GM19463 (cell line): ENCODE measurements at regions not wholly inside any gene's neighbourhood (a gene's known extent, or its start where the extent isn't known, plus 50 kb on each side); places are given as distances from the start of the nearest gene placed in this dataset.
A peak's percentile ranks its signal among the peaks of the same experiment; 100 is the strongest.
"Not testable (repeated sequence)": the region's sequence is repeated elsewhere in the genome, so short reads cannot be mapped to it uniquely, and the experiment has no call there.

ENCODE experiments used
- ATAC-seq: cut with Tn5 transposase; IDR thresholded peaks from one replicate; pipeline ENCODE4 v1.9.1; 2021; ENCODE audit warnings: mild to moderate bottlenecking, moderate library complexity; ENCODE audit not compliant: unreplicated experiment

DNA sequence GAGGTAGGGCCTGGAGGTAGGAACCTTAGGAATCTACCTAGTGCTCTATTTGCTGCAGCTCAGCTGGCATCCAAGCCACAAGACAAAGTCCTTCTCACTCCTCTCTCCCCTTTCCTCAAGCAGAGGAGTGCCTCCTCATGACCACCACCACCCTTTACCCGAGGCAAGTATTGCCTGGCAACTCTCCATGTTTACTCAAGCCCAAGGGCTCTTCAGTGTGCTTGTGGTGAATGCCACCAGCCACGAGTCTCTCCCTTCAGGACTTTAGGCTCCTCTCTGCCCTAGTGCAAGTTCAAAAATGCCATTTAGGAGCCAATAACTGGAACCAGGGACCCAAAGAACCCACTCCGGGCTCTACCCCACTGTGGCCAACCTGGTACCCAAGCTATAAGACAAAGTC is 514.5 kb upstream of the RGMB start:
- no peak for ATAC-seq

DNA sequence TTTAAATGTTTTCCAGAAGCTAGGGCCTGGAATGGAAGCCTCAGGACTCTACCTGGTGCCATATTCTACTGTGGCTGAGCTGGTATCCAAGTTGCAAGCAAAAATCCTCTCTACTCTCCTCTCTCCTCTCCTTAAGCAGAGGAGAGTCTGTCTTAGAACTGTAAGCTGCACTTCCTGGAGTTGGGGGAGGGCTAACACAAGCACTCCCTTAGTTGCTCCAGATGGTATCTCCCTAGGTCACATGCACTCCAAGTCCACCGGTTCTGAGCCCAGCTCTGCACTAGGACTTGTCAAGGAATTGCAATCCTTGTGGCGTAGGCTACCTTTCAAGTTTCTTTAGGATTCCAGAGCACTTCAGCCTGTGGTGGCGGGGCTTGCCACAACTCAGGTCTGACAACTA is 513.9 kb upstream of the RGMB start:
- no peak for ATAC-seq

DNA sequence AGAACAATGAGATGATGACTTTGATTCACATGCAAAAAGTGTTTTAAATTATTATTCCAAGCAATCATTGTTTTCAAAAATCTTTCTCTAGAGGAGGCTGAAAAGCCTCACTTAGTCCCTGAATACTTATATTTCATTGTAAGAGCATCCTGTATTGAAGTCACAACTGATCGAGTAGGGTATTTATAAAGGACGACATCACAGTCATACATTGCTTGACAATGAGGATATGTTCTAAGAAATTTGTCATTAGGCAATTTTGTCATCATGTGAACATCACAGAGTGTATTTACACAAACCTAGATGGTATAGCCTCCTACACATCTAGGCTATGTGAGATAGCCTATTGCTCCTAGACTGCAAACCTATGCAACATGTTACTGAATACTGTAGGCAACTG is 510.4 kb upstream of the RGMB start:
- no peak for ATAC-seq

- ATAC-seq, result no peak
These were observed 505.2 kb upstream of the RGMB start for GRCh38 chr5:98268162-98268860.

DNA sequence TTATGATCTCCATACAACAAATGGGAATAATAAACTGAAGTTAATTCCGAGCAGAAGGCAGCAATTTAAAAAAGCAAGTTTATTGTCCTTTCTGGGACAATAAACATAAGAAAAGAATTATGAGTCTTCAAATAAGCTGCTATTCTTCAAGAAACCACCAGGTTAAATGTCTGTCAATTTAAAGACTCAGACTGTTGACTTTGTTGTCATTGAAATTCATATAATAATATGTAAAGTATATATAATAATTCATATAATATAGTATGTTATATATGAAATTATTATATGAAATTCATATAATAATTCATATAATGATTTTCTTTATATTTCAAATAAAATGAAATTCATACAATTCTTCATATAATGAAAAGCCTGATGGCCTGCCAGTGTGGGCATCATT is 497.5 kb upstream of the RGMB start:
- no peak for ATAC-seq

DNA sequence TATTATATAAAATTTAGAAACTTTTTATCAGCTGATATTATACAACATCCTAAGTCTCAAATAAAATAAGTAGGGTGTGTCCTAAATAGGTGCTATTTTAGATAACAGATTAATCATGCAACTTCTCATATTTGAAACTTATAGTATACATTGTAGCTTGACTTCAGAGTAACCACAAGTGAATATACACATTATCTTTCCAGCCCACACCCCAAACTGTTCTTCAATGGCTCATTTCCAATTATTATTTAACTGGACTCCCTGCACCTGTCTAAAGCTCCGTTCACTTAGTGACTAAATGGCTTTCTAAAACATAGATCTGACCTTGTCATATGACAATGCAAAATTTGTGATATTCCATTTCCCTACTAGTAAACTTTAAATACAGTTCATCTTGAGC is 490.9 kb upstream of the RGMB start:
- ATAC-seq, result no peak

DNA sequence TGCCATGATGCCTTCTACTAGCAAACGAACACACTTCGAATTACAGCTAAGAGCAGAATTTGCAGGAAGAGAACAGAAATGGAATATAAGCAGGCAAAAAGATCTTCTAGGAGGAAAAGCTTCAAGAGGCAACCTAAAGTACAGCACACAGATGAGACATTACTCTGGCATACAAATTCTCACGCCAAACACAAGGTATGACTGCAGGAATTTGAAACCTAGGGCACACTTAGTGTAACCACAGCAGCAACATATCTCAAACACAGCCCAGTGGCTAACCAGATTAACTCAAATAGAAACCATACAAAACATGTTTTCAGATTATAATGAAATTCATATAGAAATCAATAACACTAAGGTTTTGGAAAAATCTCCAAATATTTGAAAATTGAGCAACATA is 481.0 kb upstream of the RGMB start:
- ATAC-seq, result no peak

DNA sequence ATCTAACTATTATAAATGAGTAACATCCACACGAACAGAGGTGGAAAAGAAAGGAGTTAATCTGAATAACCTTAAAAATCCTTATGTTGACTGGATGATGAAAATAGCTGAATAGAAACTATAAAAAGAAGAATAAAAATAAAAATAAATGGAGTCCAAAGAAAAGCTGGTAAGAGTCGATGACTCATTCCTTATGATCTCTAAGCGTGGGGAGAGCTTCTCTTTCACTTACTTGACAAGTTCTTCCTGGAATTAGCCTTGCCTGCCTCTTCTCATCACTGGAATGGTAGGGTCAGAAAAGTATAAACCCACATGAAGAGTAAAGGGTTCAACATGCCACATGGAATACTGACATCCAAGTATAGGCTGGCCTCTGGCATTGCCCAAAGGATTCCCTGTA is 477.0 kb upstream of the RGMB start:
- ATAC-seq, result no peak

DNA sequence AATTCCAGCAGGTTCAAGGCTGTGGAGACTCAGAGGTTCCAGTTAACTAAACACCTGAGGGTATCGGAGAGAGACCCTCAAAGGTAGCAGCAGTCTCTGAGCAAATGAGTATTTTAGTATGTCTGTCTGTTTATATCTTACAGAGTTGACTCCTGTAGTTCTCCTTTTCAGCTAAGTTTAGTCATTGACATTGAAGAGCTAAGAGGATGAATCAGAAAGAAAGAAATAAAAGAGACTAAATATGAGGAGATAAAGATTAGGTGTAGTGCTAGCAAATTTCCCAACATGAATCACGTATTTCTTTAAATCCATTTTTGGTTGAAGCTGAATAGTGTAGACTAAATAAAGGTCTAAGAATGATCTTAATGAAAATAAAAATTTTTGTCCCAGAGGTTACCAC is 474.0 kb upstream of the RGMB start:
- no peak for ATAC-seq

GRCh38 chr5:98301547-98301946 is 471.9 kb upstream of the RGMB start:
- no peak for ATAC-seq

DNA sequence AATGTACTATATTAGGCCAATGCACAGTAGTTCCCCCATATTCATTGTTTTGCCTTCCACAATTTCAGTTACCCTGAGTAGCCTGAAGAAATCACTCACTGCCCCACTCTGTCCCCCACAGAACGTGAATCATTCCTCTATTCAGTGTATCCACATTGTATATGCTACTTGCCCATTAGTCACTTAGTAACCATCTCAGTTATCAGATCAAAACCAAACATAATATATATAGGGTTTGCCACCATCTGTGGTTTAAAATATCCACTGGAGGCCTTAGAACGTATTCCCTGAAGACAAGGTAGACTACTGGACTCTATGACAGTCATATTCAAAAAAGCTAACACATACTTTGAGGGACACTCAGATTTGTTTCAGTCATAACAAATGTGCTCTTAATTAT is 465.7 kb upstream of the RGMB start:
- no peak for ATAC-seq

- no peak for ATAC-seq
These were observed 465.2 kb upstream of the RGMB start for GRCh38 chr5:98308231-98308630.

DNA sequence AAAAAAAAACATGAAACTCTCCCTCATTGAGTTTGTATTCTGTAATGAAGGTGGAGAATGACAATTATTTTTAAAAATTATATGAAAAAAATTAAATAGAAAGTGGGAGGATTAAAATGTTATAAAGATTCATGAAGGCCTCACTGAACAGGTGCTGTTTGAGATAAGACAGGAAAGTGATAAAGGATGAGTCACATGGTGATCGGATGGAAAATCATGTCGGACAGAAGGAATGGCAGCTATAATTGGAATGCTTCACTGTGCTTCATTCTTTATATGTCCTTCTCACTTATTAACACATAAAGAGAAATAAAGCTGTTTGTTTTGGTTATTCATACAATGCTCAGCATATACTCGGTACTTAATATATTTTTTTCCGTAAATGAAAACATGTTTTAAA is 464.5 kb upstream of the RGMB start:
- no peak for ATAC-seq

- peak; percentile 88 for ATAC-seq
These were observed 463.5 kb upstream of the RGMB start for GRCh38 chr5:98309785-98310598.

DNA sequence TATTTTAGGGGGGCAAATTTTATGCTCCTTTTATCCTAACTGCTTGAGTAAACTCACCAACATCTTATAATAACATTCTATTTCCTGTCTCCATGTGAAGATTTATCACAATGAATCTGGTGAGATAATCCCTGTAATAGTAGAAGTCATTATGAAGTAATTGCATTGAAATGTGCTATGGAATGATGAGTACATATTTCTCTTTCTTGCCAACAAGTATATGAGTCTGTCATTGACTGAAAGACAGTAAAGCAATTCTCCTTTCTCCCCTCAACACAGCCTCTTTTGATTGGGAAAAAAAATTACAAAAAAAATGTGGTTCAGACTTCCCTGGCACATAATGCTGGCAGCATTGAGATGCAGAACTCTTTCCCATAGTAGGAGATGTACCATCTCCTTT is 459.2 kb upstream of the RGMB start:
- ATAC-seq, result no peak

- no peak for ATAC-seq
These were observed 455.1 kb upstream of the RGMB start for GRCh38 chr5:98318386-98318785.

DNA sequence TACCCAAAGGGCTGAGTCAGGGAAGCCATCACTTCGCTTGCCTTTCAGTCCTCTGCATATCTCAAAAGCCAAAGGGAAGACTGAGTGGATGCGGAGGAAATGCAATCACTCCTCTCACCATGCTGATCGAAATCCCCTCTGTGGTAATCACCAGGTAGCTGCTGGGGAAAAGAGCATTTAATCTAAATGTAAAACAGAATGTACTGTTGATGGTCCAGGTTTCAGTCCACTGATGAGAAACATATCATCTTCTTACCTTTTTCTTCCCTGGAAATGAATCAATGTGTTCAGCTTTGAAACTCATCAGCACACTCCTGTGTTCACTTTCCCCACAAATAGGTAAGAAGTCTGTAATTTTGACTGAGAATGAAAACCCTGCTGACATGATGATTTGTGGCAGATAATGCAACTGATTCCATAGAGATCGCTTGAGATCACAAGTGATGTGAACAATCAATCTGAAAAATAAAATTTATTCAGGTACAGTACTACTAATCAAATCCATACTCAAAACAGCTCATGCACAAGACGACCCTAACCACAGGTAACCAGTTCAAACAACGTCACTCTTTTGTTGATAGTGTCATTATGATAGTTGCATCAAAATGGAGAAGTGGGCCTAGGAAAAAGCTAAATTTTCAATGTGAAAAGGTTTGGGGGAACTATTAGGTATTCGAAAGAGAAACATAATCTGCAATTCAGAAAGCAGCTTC is 454.0 kb upstream of the RGMB start:
- ATAC-seq, result no peak

DNA sequence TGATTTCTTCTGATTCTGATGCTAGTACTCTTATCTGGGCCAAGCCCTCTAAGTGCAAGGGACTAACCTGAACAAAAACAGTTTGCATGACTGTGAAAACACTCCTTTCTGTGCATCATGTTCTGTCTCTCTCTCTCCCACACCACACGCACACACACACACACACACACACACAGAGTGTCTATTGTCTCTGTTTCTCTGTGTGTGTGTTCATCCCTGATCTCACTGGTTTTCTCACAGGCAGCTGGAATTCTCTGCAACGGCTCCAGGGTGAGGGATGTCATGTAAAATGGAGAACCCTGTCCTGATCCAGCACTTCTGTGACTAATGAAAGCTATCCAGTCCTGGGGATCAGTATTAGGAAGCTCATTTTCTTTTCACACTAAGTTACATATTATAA is 453.1 kb upstream of the RGMB start:
- no peak for ATAC-seq

DNA sequence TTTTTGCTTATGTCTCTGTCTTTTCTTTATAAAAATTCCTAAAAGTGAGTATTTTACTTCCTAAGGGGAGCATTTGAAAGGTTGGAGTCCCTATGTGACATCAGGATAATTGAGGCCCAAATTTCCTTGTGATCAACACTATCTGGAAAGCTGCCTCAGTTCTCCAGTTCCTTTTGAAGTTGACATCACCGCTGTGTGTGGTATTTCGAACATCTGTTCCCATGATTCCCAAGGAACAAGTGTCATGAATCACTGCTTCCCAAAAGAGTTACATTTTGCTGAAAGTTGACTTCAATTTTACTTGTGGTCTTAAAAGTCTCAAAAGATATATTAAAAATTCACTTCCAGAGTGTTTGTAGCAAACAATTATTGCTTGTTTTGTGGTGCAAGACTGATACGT is 452.1 kb upstream of the RGMB start:
- no peak for ATAC-seq

DNA sequence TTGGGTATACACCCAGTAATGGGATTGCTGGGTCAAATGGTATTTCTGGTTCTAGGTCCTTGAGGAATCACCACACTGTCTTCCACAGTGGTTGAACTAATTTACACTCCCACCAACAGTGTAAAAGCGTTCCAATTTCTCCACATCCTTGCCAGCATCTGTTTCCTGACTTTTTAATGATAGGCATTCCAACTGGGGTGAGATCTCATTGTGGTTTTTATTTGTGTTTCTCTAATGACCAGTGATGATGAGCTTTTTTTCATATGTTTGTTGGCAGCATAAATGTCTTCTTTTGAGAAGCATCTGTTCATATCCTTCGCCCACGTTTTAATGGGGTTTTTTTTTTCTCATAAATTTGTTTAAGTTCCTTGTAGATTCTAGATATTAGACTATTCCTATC is 448.3 kb upstream of the RGMB start:
- not testable (repeated sequence) for ATAC-seq

GRCh38 chr5:98328015-98328414 is 445.4 kb upstream of the RGMB start:
- no peak for ATAC-seq

DNA sequence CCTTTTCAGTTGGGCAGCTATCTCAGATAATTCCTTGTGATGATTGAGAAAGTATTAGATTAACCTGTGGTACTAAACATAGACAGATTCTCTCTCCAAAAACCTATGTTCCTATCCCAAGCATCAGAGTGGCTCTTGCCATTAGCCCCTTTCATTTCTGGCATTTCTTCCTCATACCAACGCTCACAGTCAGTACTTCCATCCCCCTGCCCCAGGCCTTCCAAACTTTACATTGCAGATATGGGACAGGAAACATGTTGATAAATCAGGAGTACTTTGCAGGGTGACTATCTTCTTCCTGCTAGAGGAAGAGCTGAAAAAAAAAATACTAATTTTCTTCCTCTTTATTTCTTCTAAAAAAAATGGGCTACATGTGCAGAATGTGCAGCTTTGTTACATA is 442.6 kb upstream of the RGMB start:
- ATAC-seq, result no peak
